ENCODE measurements at regions not wholly inside any gene's neighbourhood (a gene's known extent, or its start where the extent isn't known, plus 50 kb on each side); places are given as distances from the start of the nearest gene placed in this dataset.

GRCh38 chr5:97494465-97494864 is 311.4 kb upstream of the RIOK2 start:
- TF ChIP-seq CTCF (IDR thresholded peaks at IDR 0.05 in 4 of 5, conservative IDR thresholded peaks at IDR 0.05 in 1 of 5) = no peak
- TF ChIP-seq POLR2A (IDR thresholded peaks at IDR 0.05) = no peak

Measured in gastrocnemius medialis (tissue), 4 donors.